HEK293T (cell line): ENCODE measurements at regions not wholly inside any gene's neighbourhood (a gene's known extent, or its start where the extent isn't known, plus 50 kb on each side); places are given as distances from the start of the nearest gene placed in this dataset.
"Not testable (repeated sequence)": the region's sequence is repeated elsewhere in the genome, so short reads cannot be mapped to it uniquely, and the experiment has no call there.

Source experiments
- CTBP1 ChIP-seq: fragments of 450-650 bp; IDR thresholded peaks from 2 replicates; pipeline ENCODE4 v1.6.1; 2016; ENCODE audit warnings: borderline replicate concordance
- FOXK2 ChIP-seq: fragments of 450-650 bp; IDR thresholded peaks from 2 replicates; pipeline ENCODE4 v1.6.1; 2016; ENCODE audit warnings: mild to moderate bottlenecking
- FOXM1 ChIP-seq: fragments of 450-650 bp; IDR thresholded peaks from 2 replicates; pipeline ENCODE4 v1.6.1; 2017; ENCODE audit warnings: mild to moderate bottlenecking, borderline replicate concordance
- LEF1 ChIP-seq: fragments of 450-650 bp; IDR thresholded peaks from 2 replicates; pipeline ENCODE4 v1.6.1; 2017; ENCODE audit warnings: mild to moderate bottlenecking, borderline replicate concordance
- SP1 ChIP-seq: fragments of 450-650 bp; IDR thresholded peaks from 2 replicates; pipeline ENCODE4 v1.6.1; 2017

DNA sequence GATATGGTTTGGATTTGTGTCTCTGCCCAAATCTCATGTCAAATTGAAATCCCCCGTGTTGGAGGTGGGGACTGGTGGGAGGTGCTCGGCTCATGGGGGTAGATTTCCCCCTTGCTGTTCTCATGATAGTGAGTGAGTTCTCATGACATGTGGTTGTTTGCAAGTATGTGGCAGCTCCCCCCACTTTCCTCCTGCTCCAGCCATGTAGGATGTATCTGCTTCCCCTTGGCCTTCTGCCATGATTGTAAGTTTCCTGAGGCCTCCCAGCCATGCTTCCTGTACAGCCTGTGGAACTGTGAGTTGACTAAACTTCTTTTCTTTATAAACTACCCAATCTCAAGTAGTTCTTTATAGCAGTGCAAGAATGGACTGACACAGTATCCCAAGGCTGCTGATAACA, 55.9 kb downstream of the HES1 start:
- TF ChIP-seq FOXM1, CTBP1, SP1, FOXK2, LEF1: not testable (repeated sequence)
